Activated naive CD8-positive, alpha-beta T cell treated with anti-CD3 and anti-CD28 coated beads, Interleukin-2, amount 10 ng/mL, durations not matched to agents 7 days and 5 days (primary cell): ENCODE measurements at regions not wholly inside any gene's neighbourhood (a gene's known extent, or its start where the extent isn't known, plus 50 kb on each side); places are given as distances from the start of the nearest gene placed in this dataset.
"Not testable (repeated sequence)": the region's sequence is repeated elsewhere in the genome, so short reads cannot be mapped to it uniquely, and the experiment has no call there.

Experiments used
- ATAC-seq: fragments of 150-1000 bp; cut with Tn5 transposase; one replicate; pipeline ENCODE4 v1.10.0; 2021; ENCODE audit warnings: low read depth, moderate library complexity
- POLR2A ChIA-PET: fragments of 350-600 bp; sonication (Branson Sonifier 250); formaldehyde crosslinking; loops from one replicate; lab custom pipeline; 2021; ENCODE audit warnings: antibody characterized with exemption; lab: Charles Lee
- DNase-seq: peaks from one replicate; pipeline ENCODE4 v3.0.0; 2021
- H3K27ac Mint-ChIP-seq: one replicate; pipeline ENCODE4 v1.8.0; 2022; ENCODE audit warnings: mild to moderate bottlenecking, mixed read lengths
- H3K27me3 Mint-ChIP-seq: one replicate; pipeline ENCODE4 v1.8.0; 2022; ENCODE audit warnings: mild to moderate bottlenecking, moderate library complexity, mixed read lengths
- H3K36me3 Mint-ChIP-seq: one replicate; pipeline ENCODE4 v1.8.0; 2021; ENCODE audit warnings: mild to moderate bottlenecking, mixed read lengths
- H3K4me1 Mint-ChIP-seq: one replicate; pipeline ENCODE4 v1.8.0; 2021; ENCODE audit warnings: mixed read lengths
- H3K4me3 Mint-ChIP-seq: one replicate; pipeline ENCODE4 v1.8.0; 2022; ENCODE audit warnings: mild to moderate bottlenecking, moderate library complexity, mixed read lengths
- H3K9me3 Mint-ChIP-seq: one replicate; pipeline ENCODE4 v1.8.0; 2021; ENCODE audit warnings: mixed read lengths

- POLR2A ChIA-PET, H3K27me3 Mint-ChIP-seq, H3K36me3 Mint-ChIP-seq, DNase-seq, H3K4me1 Mint-ChIP-seq, H3K4me3 Mint-ChIP-seq, ATAC-seq, H3K9me3 Mint-ChIP-seq, H3K27ac Mint-ChIP-seq: not testable (repeated sequence)
Observed at GRCh38 chr2:88984079-88984478, 292.6 kb downstream of the RPIA start.

GRCh38 chr2:88986721-88987330 is 295.4 kb downstream of the RPIA start:
- DNase-seq, H3K9me3 Mint-ChIP-seq, H3K27me3 Mint-ChIP-seq, ATAC-seq, H3K4me3 Mint-ChIP-seq, H3K36me3 Mint-ChIP-seq, POLR2A ChIA-PET, H3K27ac Mint-ChIP-seq, H3K4me1 Mint-ChIP-seq: not testable (repeated sequence)

- H3K4me1 Mint-ChIP-seq, H3K4me3 Mint-ChIP-seq, ATAC-seq, H3K9me3 Mint-ChIP-seq, DNase-seq, POLR2A ChIA-PET, H3K27ac Mint-ChIP-seq, H3K27me3 Mint-ChIP-seq, H3K36me3 Mint-ChIP-seq: not testable (repeated sequence)
Observed at GRCh38 chr2:88988617-88989016, 297.1 kb downstream of the RPIA start.

- ATAC-seq, H3K4me3 Mint-ChIP-seq, H3K9me3 Mint-ChIP-seq: not testable (repeated sequence)
Observed at GRCh38 chr2:88992819-88993218, 301.3 kb downstream of the RPIA start.

GRCh38 chr2:88994856-88995255 is 303.4 kb downstream of the RPIA start:
- H3K4me1 Mint-ChIP-seq, H3K27me3 Mint-ChIP-seq, POLR2A ChIA-PET, H3K9me3 Mint-ChIP-seq, ATAC-seq, DNase-seq, H3K36me3 Mint-ChIP-seq, H3K4me3 Mint-ChIP-seq, H3K27ac Mint-ChIP-seq: not testable (repeated sequence)

More at GRCh38 chr2:88992819-88993218, 301.3 kb downstream of the RPIA start:
- H3K27me3 Mint-ChIP-seq, H3K27ac Mint-ChIP-seq, DNase-seq, H3K4me1 Mint-ChIP-seq, POLR2A ChIA-PET, H3K36me3 Mint-ChIP-seq: not testable (repeated sequence)

GRCh38 chr2:88996588-88996987 is 305.1 kb downstream of the RPIA start:
- ATAC-seq, POLR2A ChIA-PET, H3K4me3 Mint-ChIP-seq, H3K9me3 Mint-ChIP-seq, DNase-seq, H3K27ac Mint-ChIP-seq, H3K27me3 Mint-ChIP-seq, H3K36me3 Mint-ChIP-seq, H3K4me1 Mint-ChIP-seq: not testable (repeated sequence)

- Mint-ChIP-seq H3K4me3 (no peak overlapping the region), H3K27me3 (peaks cover 4% of the 10 kb centered on the region), H3K4me1 (no peaks in the 10 kb centered on the region), H3K36me3 (no peaks in the 10 kb centered on the region), H3K9me3 (no peaks in the 10 kb centered on the region), H3K27ac (no peak overlapping the region)
- DNase-seq: no peak
- POLR2A ChIA-PET: no interaction called here
- ATAC-seq: no peak
Observed at GRCh38 chr2:88999365-88999764, 307.9 kb downstream of the RPIA start.

GRCh38 chr2:89000235-89000634 is 308.8 kb downstream of the RPIA start:
- Mint-ChIP-seq H3K4me1 (no peaks in the 10 kb centered on the region), H3K27me3 (peaks cover 4% of the 10 kb centered on the region), H3K27ac (no peak overlapping the region), H3K4me3 (no peak overlapping the region), H3K36me3 (no peaks in the 10 kb centered on the region), H3K9me3 (no peaks in the 10 kb centered on the region)
- ATAC-seq: no peak
- DNase-seq: no peak
- POLR2A ChIA-PET: no interaction called here

GRCh38 chr2:89004238-89004637 is 312.8 kb downstream of the RPIA start:
- H3K4me1 Mint-ChIP-seq, H3K9me3 Mint-ChIP-seq, H3K27ac Mint-ChIP-seq, ATAC-seq, DNase-seq, POLR2A ChIA-PET, H3K27me3 Mint-ChIP-seq, H3K4me3 Mint-ChIP-seq, H3K36me3 Mint-ChIP-seq: not testable (repeated sequence)

GRCh38 chr2:89020566-89020965 is 329.1 kb downstream of the RPIA start:
- DNase-seq, POLR2A ChIA-PET: not testable (repeated sequence)

GRCh38 chr2:89026296-89026695 is 334.8 kb downstream of the RPIA start:
- H3K27ac Mint-ChIP-seq: not testable (repeated sequence)

More at GRCh38 chr2:89020566-89020965, 329.1 kb downstream of the RPIA start:
- ATAC-seq, H3K27ac Mint-ChIP-seq, H3K4me3 Mint-ChIP-seq, H3K4me1 Mint-ChIP-seq, H3K27me3 Mint-ChIP-seq, H3K36me3 Mint-ChIP-seq, H3K9me3 Mint-ChIP-seq: not testable (repeated sequence)

GRCh38 chr2:89027115-89027514 is 335.6 kb downstream of the RPIA start:
- H3K27me3 Mint-ChIP-seq, DNase-seq, H3K4me1 Mint-ChIP-seq, H3K36me3 Mint-ChIP-seq, H3K9me3 Mint-ChIP-seq, ATAC-seq, H3K4me3 Mint-ChIP-seq, POLR2A ChIA-PET, H3K27ac Mint-ChIP-seq: not testable (repeated sequence)

More at GRCh38 chr2:89026296-89026695, 334.8 kb downstream of the RPIA start:
- H3K36me3 Mint-ChIP-seq, H3K4me3 Mint-ChIP-seq, H3K9me3 Mint-ChIP-seq, ATAC-seq, H3K27me3 Mint-ChIP-seq, DNase-seq, POLR2A ChIA-PET, H3K4me1 Mint-ChIP-seq: not testable (repeated sequence)

- H3K4me3 Mint-ChIP-seq, H3K9me3 Mint-ChIP-seq, H3K27ac Mint-ChIP-seq, H3K4me1 Mint-ChIP-seq, ATAC-seq, H3K27me3 Mint-ChIP-seq, H3K36me3 Mint-ChIP-seq, DNase-seq, POLR2A ChIA-PET: not testable (repeated sequence)
Observed at GRCh38 chr2:89027536-89027935, 336.1 kb downstream of the RPIA start.

GRCh38 chr2:89029257-89029656 is 337.8 kb downstream of the RPIA start:
- H3K27me3 Mint-ChIP-seq, H3K4me3 Mint-ChIP-seq, POLR2A ChIA-PET, H3K9me3 Mint-ChIP-seq, H3K27ac Mint-ChIP-seq, ATAC-seq, H3K4me1 Mint-ChIP-seq, H3K36me3 Mint-ChIP-seq, DNase-seq: not testable (repeated sequence)
